ENCODE measurements at regions not wholly inside any gene's neighbourhood (a gene's known extent, or its start where the extent isn't known, plus 50 kb on each side); places are given as distances from the start of the nearest gene placed in this dataset.

DNA sequence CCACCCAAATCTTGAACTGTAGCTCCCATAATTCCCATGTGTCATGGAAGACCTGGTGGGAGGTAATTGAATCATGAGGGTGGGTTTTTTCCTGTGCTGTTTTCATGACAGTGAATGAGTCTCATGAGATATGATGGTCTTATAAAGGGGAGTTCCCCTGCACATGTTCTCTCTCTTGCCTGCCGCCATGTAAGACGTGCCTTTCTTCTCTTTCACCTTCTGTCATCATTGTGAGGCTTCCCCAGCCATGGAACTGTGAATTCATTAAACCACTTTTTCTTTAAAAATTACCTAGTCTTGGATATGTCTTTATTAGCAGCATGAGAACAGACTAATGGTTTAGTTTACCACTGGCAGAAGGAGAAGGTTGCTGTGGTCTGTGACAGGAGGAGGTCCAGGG, 111.5 kb upstream of the RAB18 start:
- TF ChIP-seq TAF1 (IDR thresholded peaks at IDR 0.05; ENCODE audit: low read depth) (no peak), CREB1 (IDR thresholded peaks at IDR 0.05; ENCODE audit: low read depth) (no peak), TCF12 (IDR thresholded peaks at IDR 0.05; ENCODE audit: low read depth) (no peak), CEBPB (IDR thresholded peaks at IDR 0.05) (no peak), YY1 (IDR thresholded peaks at IDR 0.05; ENCODE audit: low read depth) (no peak), TEAD4 (IDR thresholded peaks at IDR 0.05) (no peak), FOXM1 (IDR thresholded peaks at IDR 0.05; ENCODE audit: borderline replicate concordance, low read depth) (no peak)
- TF ChIP-seq, protein P1, sequence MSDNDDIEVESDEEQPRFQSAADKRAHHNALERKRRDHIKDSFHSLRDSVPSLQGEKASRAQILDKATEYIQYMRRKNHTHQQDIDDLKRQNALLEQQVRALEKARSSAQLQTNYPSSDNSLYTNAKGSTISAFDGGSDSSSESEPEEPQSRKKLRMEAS (IDR thresholded peaks at IDR 0.05) = no peak
- TF ChIP-seq, protein P2, sequence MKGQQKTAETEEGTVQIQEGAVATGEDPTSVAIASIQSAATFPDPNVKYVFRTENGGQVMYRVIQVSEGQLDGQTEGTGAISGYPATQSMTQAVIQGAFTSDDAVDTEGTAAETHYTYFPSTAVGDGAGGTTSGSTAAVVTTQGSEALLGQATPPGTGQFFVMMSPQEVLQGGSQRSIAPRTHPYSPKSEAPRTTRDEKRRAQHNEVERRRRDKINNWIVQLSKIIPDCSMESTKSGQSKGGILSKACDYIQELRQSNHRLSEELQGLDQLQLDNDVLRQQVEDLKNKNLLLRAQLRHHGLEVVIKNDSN (IDR thresholded peaks at IDR 0.05) = no peak
